GM21528 (cell line): ENCODE measurements at regions not wholly inside any gene's neighbourhood (a gene's known extent, or its start where the extent isn't known, plus 50 kb on each side); places are given as distances from the start of the nearest gene placed in this dataset.
"Not testable (repeated sequence)": the region's sequence is repeated elsewhere in the genome, so short reads cannot be mapped to it uniquely, and the experiment has no call there.

ENCODE experiments used
- ATAC-seq: cut with Tn5 transposase; IDR thresholded peaks from one replicate; pipeline ENCODE4 v1.9.1; 2021; ENCODE audit warnings: mild to moderate bottlenecking, moderate library complexity; ENCODE audit not compliant: unreplicated experiment, low FRiP score

- ATAC-seq, result no peak
Measured at GRCh38 chr12:92378682-92379479, 233.2 kb upstream of the BTG1 start.

GRCh38 chr12:92375504-92375903, 229.9 kb upstream of the BTG1 start:
- ATAC-seq, result not testable (repeated sequence)

- ATAC-seq, result no peak
Measured at GRCh38 chr12:92370828-92371227, 225.2 kb upstream of the BTG1 start.

- ATAC-seq, result no peak
Measured at GRCh38 chr12:92369636-92370035, 224.0 kb upstream of the BTG1 start.

- ATAC-seq, result no peak
Measured at GRCh38 chr12:92369056-92369455, 223.4 kb upstream of the BTG1 start.

- no peak for ATAC-seq
Measured at GRCh38 chr12:92365836-92366235, 220.2 kb upstream of the BTG1 start.

- ATAC-seq, result no peak
Measured at GRCh38 chr12:92365333-92365732, 219.7 kb upstream of the BTG1 start.

GRCh38 chr12:92363295-92364146, 217.9 kb upstream of the BTG1 start:
- ATAC-seq, result peak; percentile 71

- ATAC-seq, result peak; percentile 53
Measured at GRCh38 chr12:92362785-92363184, 217.1 kb upstream of the BTG1 start.

- ATAC-seq, result no peak
Measured at GRCh38 chr12:92362126-92362525, 216.5 kb upstream of the BTG1 start.

- ATAC-seq, result no peak
Measured at GRCh38 chr12:92360543-92360942, 214.9 kb upstream of the BTG1 start.

- no peak for ATAC-seq
Measured at GRCh38 chr12:92359581-92360209, 214.0 kb upstream of the BTG1 start.

GRCh38 chr12:92357584-92358261, 212.1 kb upstream of the BTG1 start:
- ATAC-seq, result no peak

- no peak for ATAC-seq
Measured at GRCh38 chr12:92356425-92356824, 210.8 kb upstream of the BTG1 start.

- no peak for ATAC-seq
Measured at GRCh38 chr12:92349635-92350034, 204.0 kb upstream of the BTG1 start.

GRCh38 chr12:92342574-92342973, 196.9 kb upstream of the BTG1 start:
- ATAC-seq, result no peak

- peak; percentile 78 for ATAC-seq
Measured at GRCh38 chr12:92341065-92341668, 195.5 kb upstream of the BTG1 start.

- no peak for ATAC-seq
Measured at GRCh38 chr12:92340441-92341064, 194.9 kb upstream of the BTG1 start.

GRCh38 chr12:92340003-92340402, 194.4 kb upstream of the BTG1 start:
- ATAC-seq, result no peak
